NCI-H2107 treated with DMSO at 0.1 percent for 48 hours (cell line): ENCODE measurements at regions not wholly inside any gene's neighbourhood (a gene's known extent, or its start where the extent isn't known, plus 50 kb on each side); places are given as distances from the start of the nearest gene placed in this dataset.
"Not testable (repeated sequence)": the region's sequence is repeated elsewhere in the genome, so short reads cannot be mapped to it uniquely, and the experiment has no call there.

Experiments used
- DNase-seq: peaks from one replicate; lab custom pipeline; 2025; ENCODE audit not compliant: unreplicated experiment; lab: John Stamatoyannopoulos, UW

GRCh38 chr6:79431537-79431933, 105.7 kb downstream of the LCA5 start:
- no peak for DNase-seq

- DNase-seq, result no peak
Observed at GRCh38 chr6:79430913-79431536, 106.2 kb downstream of the LCA5 start.

- no peak for DNase-seq
Observed at GRCh38 chr6:79427721-79428120, 109.5 kb downstream of the LCA5 start.

- DNase-seq, result no peak
Observed at GRCh38 chr6:79426625-79427278, 110.5 kb downstream of the LCA5 start.

- DNase-seq, result no peak
Observed at GRCh38 chr6:79425589-79426311, 111.5 kb downstream of the LCA5 start.

- DNase-seq, result no peak
Observed at GRCh38 chr6:79423216-79423615, 114.0 kb downstream of the LCA5 start.

- no peak for DNase-seq
Observed at GRCh38 chr6:79422666-79423065, 114.6 kb downstream of the LCA5 start.

- DNase-seq, result peak; percentile 78
Observed at GRCh38 chr6:79421707-79422484, 115.3 kb downstream of the LCA5 start.

- no peak for DNase-seq
Observed at GRCh38 chr6:79421001-79421411, 116.2 kb downstream of the LCA5 start.

GRCh38 chr6:79420054-79420453, 117.2 kb downstream of the LCA5 start:
- peak; percentile 28 for DNase-seq

GRCh38 chr6:79416931-79417330, 120.3 kb downstream of the LCA5 start:
- DNase-seq, result no peak

GRCh38 chr6:79413562-79414002, 123.6 kb downstream of the LCA5 start:
- no peak for DNase-seq

- DNase-seq, result no peak
Observed at GRCh38 chr6:79410806-79411205, 126.4 kb downstream of the LCA5 start.

GRCh38 chr6:79408256-79408974, 128.8 kb downstream of the LCA5 start:
- DNase-seq, result no peak

- DNase-seq, result no peak
Observed at GRCh38 chr6:79404677-79405076, 132.6 kb downstream of the LCA5 start.

- DNase-seq, result no peak
Observed at GRCh38 chr6:79404261-79404660, 133.0 kb downstream of the LCA5 start.

GRCh38 chr6:79403563-79403962, 133.7 kb downstream of the LCA5 start:
- DNase-seq, result no peak

GRCh38 chr6:79403086-79403485, 134.1 kb downstream of the LCA5 start:
- no peak for DNase-seq

GRCh38 chr6:79399499-79399898, 137.7 kb downstream of the LCA5 start:
- DNase-seq, result no peak

- not testable (repeated sequence) for DNase-seq
Observed at GRCh38 chr6:79398617-79399016, 138.6 kb downstream of the LCA5 start.

- DNase-seq, result no peak
Observed at GRCh38 chr6:79396625-79397024, 140.6 kb downstream of the LCA5 start.
